HepG2 (cell line): ENCODE measurements at regions not wholly inside any gene's neighbourhood (a gene's known extent, or its start where the extent isn't known, plus 50 kb on each side); places are given as distances from the start of the nearest gene placed in this dataset.

Source experiments
- ATAC-seq: fragments of 200-7000 bp; cut with Tn5 transposase; 3 replicates; pipeline ENCODE4 v1.9.1; 2020; ENCODE audit warnings: mild to moderate bottlenecking, moderate library complexity
- BruUV-seq: library from RNA; stranded (reverse); fragments of 400-500 nt; replicated peaks from 2 replicates; lab custom pipeline; 2021; lab: Mats Ljungman, UMichigan
- CTCF ChIA-PET: fragments of 300-600 bp; formaldehyde crosslinking; extraction: SDS; loops from one replicate; lab custom pipeline; 2021; ENCODE audit warnings: low total read pairs, inconsistent platforms, low intra/inter-chr PET ratio; lab: Yijun Ruan, JAX
- POLR2A ChIA-PET: fragments of 350-600 bp; sonication (Branson Sonifier 250); formaldehyde crosslinking; loops from one replicate; lab custom pipeline; 2020; ENCODE audit warnings: antibody characterized with exemption, inconsistent platforms; lab: Yijun Ruan, JAX
- DNase-seq: peaks from one replicate; pipeline ENCODE4 v3.0.0-alpha.2; 2015; ENCODE audit warnings: low spot score
- FAIRE-seq: peaks from 3 replicates; lab custom pipeline; 2011; peaks lifted over from hg19 to GRCh38; lab: Jason Lieb, UNC
- H2AFZ ChIP-seq: one replicate; pipeline ENCODE4 v1.6.1; 2011; ENCODE audit warnings: low read length, inconsistent platforms
- H3K27ac ChIP-seq: fragments of 300-600 bp; 3 replicates; pipeline ENCODE4 v1.8.0; 2011; ENCODE audit warnings: mixed run types, mild to moderate bottlenecking, mixed read lengths, low read length, inconsistent platforms; ENCODE audit not compliant: insufficient read depth; ENCODE audit errors: extremely low read length
- H3K27me3 ChIP-seq, 2 experiments: fragments of 200-600 bp in 1 of 2; 2 replicates in 1 of 2; 3 replicates in 1 of 2; pipeline versions ENCODE4 v1.6.0 to v1.8.0; 2011; ENCODE audit warnings: low read length in 2 of 2, mild to moderate bottlenecking in 2 of 2, moderate library complexity in 2 of 2, inconsistent platforms in 1 of 2; ENCODE audit not compliant: insufficient read depth in 2 of 2, control insufficient read depth in 1 of 2
- H3K36me3 ChIP-seq, 2 experiments: fragments of 200-600 bp in 1 of 2; replicated peaks in 1 of 2; 2 replicates in 1 of 2; 3 replicates in 1 of 2; pipeline versions ENCODE4 v1.5.1 to v1.8.0; 2011; ENCODE audit warnings: low read length in 2 of 2, inconsistent platforms in 1 of 2; ENCODE audit not compliant: insufficient read depth in 2 of 2, control insufficient read depth in 1 of 2
- H3K4me1 ChIP-seq: 2 replicates; pipeline ENCODE4 v1.5.1; 2012; ENCODE audit warnings: low read length, inconsistent platforms; ENCODE audit not compliant: insufficient read depth
- H3K4me2 ChIP-seq: 2 replicates; pipeline ENCODE4 v1.6.0; 2011; ENCODE audit warnings: low read depth, low read length, inconsistent platforms
- H3K4me3 ChIP-seq, 3 experiments: fragments of 200-600 bp in 1 of 3; sonication (generic), shearing (Covaris generic) in 1 of 3; replicated peaks in 1 of 3; 2 replicates each; pipeline ENCODE4 v1.5.1; 2011 to 2016; ENCODE audit warnings: low read length in 3 of 3, inconsistent platforms in 2 of 3, low read depth in 2 of 3, mild to moderate bottlenecking in 2 of 3, control low read depth in 1 of 3, mixed read lengths in 1 of 3; ENCODE audit not compliant: insufficient read depth in 1 of 3
- H3K79me2 ChIP-seq: one replicate; pipeline ENCODE4 v1.6.1; 2011; ENCODE audit warnings: low read length, inconsistent platforms; ENCODE audit not compliant: insufficient read depth
- H3K9ac ChIP-seq: 2 replicates; pipeline ENCODE4 v1.6.0; 2011; ENCODE audit warnings: mild to moderate bottlenecking, low read depth, low read length, inconsistent platforms; ENCODE audit not compliant: insufficient read depth
- H3K9me3 ChIP-seq: 2 replicates; pipeline ENCODE4 v1.5.1; 2012; ENCODE audit warnings: mild to moderate bottlenecking, low read length
- H4K20me1 ChIP-seq: 2 replicates; pipeline ENCODE4 v1.6.0; 2011; ENCODE audit warnings: inconsistent platforms, mild to moderate bottlenecking, low read length, moderate library complexity; ENCODE audit not compliant: insufficient read depth
- ATF7-NPFF ChIP-seq: sonication (generic); formaldehyde crosslinking; IDR thresholded peaks from 2 replicates; pipeline ENCODE4 v1.8.1; 2023; ENCODE audit warnings: mild to moderate bottlenecking, low read depth, missing genetic modification reagents, moderate library complexity
- CENPBD1 ChIP-seq: sonication (generic); formaldehyde crosslinking; IDR thresholded peaks from 2 replicates; pipeline ENCODE4 v1.8.0; 2022; ENCODE audit warnings: missing genetic modification reagents, low read depth, mild to moderate bottlenecking, borderline replicate concordance
- MAFF ChIP-seq: IDR thresholded peaks from 2 replicates; pipeline ENCODE4 v1.6.1; 2011; ENCODE audit warnings: low read depth, low read length, improper control_type of control experiment
- MAFK ChIP-seq, 2 experiments: IDR thresholded peaks in 1 of 2; conservative IDR thresholded peaks in 1 of 2; 2 replicates each; pipeline ENCODE4 v1.6.1; 2011; ENCODE audit warnings: improper control_type of control experiment in 2 of 2, low read length in 2 of 2
- POLR2AphosphoS5 ChIP-seq: IDR thresholded peaks from 2 replicates; pipeline ENCODE4 v1.6.1; 2012; ENCODE audit warnings: low read depth, low read length
- TRIM24 ChIP-seq: sonication (generic); formaldehyde crosslinking; IDR thresholded peaks from 2 replicates; pipeline ENCODE4 v1.8.0; 2022; ENCODE audit warnings: mild to moderate bottlenecking, missing genetic modification reagents
- ZBTB14 ChIP-seq: sonication (generic); formaldehyde crosslinking; IDR thresholded peaks from 2 replicates; pipeline ENCODE4 v1.4.0; 2020; ENCODE audit warnings: missing genetic modification reagents
- WGBS: methylation state at CpG from one replicate; pipeline ENCODE4 v1.1.6; 2017; ENCODE audit warnings: low lambda C conversion rate; 5-methylcytosine and 5-hydroxymethylcytosine counted together
- in situ Hi-C: cut with HindIII; loops from 2 replicates; pipeline ENCODE4 v1.10.0; 2017; ENCODE audit warnings: low pct_unique_long_range_greater_than_20kb; ENCODE audit not compliant: extremely low pct_ligation_motif_present
- intact Hi-C: fragments of 100-400 bp; cut with micrococcal nuclease; formaldehyde crosslinking; loops from one replicate; pipeline ENCODE4 v1.10.0; 2022; ENCODE audit not compliant: unreplicated experiment

- TF ChIP-seq POLR2AphosphoS5, result no peak
- no peak for TF ChIP-seq TRIM24
- TF ChIP-seq ZBTB14 (CRISPR knock-in tag), result no peak
- no peak for TF ChIP-seq CENPBD1
These were observed 1123.6 kb upstream of the SEL1L start (continued) for GRCh38 chr14:82657186-82657675.

DNA sequence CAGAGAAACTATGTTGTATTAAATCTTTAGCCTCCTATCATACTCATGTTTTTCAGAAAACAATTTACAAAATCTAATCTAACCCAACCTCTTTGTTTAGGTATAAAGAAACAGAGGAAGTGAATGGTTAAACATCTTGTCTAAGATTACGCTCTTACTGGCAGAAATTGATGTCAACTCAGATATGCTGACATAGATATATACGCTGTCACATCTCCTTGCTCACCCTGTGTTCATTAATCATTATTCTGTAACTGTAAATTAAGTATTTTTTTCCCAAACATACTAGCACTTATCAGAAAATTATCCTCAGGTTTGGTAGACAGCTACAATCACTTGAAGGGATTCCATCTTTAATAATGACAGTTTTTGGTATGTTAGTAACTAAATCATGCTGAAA is 1127.6 kb upstream of the SEL1L start:
- in situ Hi-C loops (no loop called here), intact Hi-C loops (no loop called here)
- no peaks in the 10 kb centered on the region for H3K36me3 ChIP-seq
- TF ChIP-seq MAFK (conservative IDR thresholded peaks at IDR 0.05 in 1 of 2, IDR thresholded peaks at IDR 0.05 in 1 of 2; ENCODE audit: low read length in 2 of 2), result peak in 1 of 2 experiments; percentile 54; a peak in 2 of 4 replicates
- TF ChIP-seq ATF7-NPFF (CRISPR knock-in tag), result no peak
- peak; percentile 5; the same call in 1 of the 2 replicates for TF ChIP-seq MAFF
- H3K9ac ChIP-seq, result no peak overlapping the region
- no TSS peak for BruUV-seq
- DNase-seq (no peak), ATAC-seq (no peak), FAIRE-seq (no peak)
- H4K20me1 ChIP-seq, result no peaks in the 10 kb centered on the region
- ChIA-PET CTCF (no interaction called here), POLR2A (no interaction called here)
- H3K79me2 ChIP-seq, result no peaks in the 10 kb centered on the region
- H2AFZ ChIP-seq, result no peak overlapping the region
- H3K27ac ChIP-seq, result no peak overlapping the region
- no peak overlapping the region for H3K4me3 ChIP-seq
- WGBS, result 0% methylated on average over 2 of the region's 2 CpGs
- no peaks in the 10 kb centered on the region for H3K27me3 ChIP-seq
- no peaks in the 10 kb centered on the region for H3K4me1 ChIP-seq
- H3K4me2 ChIP-seq, result no peak overlapping the region
- H3K9me3 ChIP-seq, result peaks cover 51% of the 10 kb centered on the region
